SU-DHL-6 (cell line): ENCODE measurements at regions not wholly inside any gene's neighbourhood (a gene's known extent, or its start where the extent isn't known, plus 50 kb on each side); places are given as distances from the start of the nearest gene placed in this dataset.

Experiments
- CTCF ChIP-seq: fragments of 200-600 bp; sonication (generic); IDR thresholded peaks from one replicate; pipeline ENCODE4 v1.5.1; 2017; ENCODE audit warnings: antibody characterized with exemption, mild to moderate bottlenecking, low read length, moderate library complexity; ENCODE audit not compliant: insufficient read depth, poor library complexity, severe bottlenecking
- EZH2phosphoT487 ChIP-seq: fragments of 200-600 bp; sonication (generic), shearing (Covaris generic); conservative IDR thresholded peaks from 2 replicates; pipeline ENCODE4 v1.6.1; 2018; ENCODE audit warnings: mild to moderate bottlenecking, antibody characterized with exemption, low read length, moderate library complexity, mixed read lengths

GRCh38 chr5:87570366-87570765, 157.6 kb upstream of the CCNH start:
- TF ChIP-seq CTCF (no peak), EZH2phosphoT487 (no peak)
